NCI-H2196 treated with DMSO at 0.1 percent for 48 hours (cell line): ENCODE measurements at regions not wholly inside any gene's neighbourhood (a gene's known extent, or its start where the extent isn't known, plus 50 kb on each side); places are given as distances from the start of the nearest gene placed in this dataset.

ENCODE experiments used
- DNase-seq: peaks from one replicate; lab custom pipeline; 2025; ENCODE audit not compliant: unreplicated experiment; lab: John Stamatoyannopoulos, UW

DNA sequence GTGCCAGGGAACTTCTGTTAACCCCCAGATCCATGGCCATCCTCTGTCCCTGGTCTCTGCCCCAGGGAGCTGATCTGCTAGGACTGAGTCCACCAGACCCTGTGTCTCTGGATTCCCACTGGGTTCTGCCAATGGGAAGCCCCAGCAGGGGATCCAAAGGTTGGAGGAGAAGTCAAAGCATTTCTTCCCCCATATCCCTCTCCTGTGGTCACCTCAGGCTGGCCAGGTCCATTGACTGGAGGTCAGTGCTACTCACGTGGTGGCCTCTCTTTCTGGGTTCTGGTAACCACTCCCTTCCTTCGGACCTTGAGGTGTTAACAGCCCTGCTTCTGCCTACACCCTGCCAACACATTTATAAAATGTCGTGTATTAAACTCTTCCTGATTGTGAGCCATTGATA lies 69.7 kb upstream of the NECTIN1 start:
- no peak for DNase-seq

DNA sequence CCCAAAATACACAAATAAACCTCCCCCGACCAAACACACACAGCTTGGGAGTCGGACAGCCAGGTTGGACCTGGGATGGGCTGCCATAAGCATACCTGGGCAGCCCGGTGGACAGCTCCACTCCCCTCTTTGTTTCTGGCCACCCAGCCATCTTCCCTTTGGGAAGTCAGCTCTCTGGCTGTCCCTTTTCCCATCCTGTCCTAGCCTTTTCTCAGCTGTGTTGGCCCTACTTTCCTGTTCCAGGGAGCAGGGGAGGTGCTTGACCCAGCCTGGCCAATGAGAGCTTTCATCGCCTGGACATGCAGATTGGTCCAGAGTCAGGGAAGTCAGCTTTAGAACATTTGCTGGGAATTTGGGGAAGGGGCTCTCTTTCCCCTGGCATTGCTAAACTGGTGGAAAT lies 68.7 kb upstream of the NECTIN1 start:
- no peak for DNase-seq

DNA sequence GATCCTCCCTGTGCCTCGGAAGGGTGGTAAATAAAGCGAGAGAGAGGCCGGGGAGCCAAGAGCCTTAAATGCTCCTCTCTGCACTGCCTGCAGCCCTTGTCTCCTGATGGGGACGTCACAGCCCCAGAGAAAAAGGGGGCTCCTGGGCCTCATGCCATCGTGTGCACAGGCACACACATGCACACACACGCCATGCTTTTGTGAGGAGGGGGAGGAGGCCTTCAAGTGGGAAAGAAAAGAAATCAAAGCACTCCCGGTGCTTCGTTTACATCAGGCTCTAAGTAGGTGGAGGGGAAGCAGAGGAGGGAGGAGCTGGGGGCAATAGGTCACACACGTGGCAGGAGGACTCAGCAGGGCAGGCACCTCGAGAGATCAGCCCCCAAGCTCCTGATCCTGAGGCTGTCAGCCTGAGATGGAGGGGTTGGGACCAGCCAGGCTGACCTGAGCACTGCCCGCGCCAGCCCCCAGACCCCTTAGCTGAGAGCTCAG lies 68.2 kb upstream of the NECTIN1 start:
- DNase-seq: no peak

DNA sequence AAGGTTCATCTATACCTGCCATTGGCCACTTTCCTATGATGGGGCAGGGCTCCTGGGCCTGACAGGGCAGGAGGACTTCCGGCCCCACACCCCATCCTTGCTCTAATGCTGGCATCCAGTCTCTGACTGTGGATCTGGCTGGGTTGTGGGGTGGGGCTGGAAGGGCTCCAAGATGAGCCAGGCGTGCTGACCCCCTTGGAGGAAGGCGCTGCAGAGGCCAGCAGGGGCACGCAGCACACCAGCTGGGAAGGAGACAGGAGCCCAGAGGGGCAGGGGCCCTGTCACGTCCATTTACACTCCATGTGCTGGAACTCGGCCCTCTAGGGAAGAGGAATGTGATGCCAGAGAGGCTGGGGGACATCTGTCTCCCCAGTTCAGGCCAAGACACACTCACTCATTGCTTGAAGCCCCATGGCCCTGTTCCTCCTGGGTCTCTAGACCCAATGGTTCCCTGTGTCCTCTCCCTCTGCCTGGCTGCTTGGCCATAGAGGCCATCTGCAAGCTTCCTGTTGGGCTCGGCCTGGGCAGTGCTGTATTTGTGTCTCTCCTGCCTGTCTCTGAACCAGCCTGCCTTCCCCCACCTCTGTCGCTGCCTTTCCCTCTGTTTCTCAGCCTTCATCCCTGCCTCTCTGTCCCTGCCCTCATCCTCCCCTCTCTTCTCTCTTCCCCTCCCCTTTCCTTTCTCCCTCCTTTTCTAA lies 67.5 kb upstream of the NECTIN1 start:
- DNase-seq: no peak

DNA sequence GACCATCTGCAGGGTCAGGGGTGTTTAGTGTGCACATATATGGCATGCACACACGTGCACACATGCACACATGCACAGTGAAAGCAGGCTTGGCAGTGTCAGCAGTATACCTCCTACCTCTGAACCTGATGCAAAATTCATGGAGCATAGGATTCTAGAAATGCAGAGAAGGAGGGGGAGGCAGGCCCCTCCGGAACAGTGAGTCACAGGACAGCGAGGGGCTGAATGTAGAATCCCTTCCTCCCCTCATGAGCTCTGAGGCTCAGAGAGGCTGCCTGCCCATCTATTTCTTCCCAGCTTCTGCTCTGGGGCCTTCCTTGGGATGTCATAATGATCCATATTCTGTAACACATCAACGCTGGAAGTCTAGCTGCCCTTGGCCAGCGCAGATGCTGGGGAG lies 66.7 kb upstream of the NECTIN1 start:
- no peak for DNase-seq

DNA sequence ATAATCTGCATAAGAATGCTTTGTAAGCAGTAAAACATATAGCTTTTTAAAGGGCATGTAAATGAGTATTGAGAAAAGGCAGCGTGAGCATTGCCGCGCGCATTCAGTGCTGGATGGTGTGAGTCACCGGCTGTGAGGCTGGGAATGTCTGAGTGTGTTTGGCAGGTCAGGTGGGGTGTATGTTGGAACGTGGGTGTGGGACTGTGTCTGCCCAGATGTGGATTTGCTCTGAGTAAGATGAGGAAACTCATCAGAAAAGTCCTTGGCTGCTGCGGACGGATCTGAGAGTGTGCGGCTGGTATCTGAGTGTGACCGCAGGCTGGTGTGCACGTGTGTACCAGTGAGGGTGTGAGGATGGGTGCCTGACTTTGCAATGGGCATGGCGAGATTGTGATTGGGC lies 66.2 kb upstream of the NECTIN1 start:
- DNase-seq: no peak

DNA sequence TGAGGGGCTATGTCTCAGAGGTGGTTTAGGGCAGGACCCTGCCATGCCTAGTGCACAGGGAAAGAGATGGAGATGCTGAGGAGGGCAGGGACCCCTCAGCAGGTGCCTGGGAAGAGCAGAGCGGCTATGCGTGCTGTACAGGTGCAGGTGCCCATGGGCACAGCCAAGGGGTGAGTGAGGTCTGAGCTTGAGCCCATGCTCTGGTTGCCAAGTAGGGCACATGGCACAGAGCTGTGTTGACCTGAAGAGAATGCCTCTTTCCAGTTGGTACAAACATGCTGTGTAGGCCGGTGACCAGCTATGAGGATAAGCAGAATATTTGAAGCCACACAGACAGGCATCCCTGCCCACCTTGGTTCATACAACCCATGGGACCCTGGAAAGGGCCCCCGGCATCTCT lies 65.8 kb upstream of the NECTIN1 start:
- DNase-seq: no peak

DNA sequence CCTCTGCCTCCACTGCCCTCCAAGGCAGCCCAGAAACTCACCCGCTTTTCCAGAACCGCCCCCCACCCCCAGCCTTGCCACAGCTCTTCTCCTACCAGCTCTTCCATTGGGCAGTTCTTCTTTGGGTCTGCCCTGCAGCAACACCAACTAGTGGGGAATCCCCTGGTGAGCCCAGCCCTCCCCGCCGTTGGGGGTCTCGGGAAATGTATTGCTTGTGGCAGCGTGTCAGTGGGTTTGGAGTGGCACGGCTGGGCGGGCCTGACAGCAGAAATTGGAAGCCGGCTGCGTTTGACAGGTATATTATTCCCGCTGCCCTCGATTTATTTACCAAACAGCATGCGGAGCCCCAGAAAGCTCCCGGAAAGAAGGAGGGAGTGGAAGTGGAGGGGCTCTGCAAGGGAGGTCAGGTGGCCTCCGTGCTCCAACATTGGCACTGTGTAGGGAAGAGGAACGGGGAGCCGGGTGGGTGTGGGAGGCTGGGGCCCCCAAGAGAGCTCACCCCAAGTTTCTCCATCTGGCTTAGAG lies 65.2 kb upstream of the NECTIN1 start:
- DNase-seq: no peak

DNA sequence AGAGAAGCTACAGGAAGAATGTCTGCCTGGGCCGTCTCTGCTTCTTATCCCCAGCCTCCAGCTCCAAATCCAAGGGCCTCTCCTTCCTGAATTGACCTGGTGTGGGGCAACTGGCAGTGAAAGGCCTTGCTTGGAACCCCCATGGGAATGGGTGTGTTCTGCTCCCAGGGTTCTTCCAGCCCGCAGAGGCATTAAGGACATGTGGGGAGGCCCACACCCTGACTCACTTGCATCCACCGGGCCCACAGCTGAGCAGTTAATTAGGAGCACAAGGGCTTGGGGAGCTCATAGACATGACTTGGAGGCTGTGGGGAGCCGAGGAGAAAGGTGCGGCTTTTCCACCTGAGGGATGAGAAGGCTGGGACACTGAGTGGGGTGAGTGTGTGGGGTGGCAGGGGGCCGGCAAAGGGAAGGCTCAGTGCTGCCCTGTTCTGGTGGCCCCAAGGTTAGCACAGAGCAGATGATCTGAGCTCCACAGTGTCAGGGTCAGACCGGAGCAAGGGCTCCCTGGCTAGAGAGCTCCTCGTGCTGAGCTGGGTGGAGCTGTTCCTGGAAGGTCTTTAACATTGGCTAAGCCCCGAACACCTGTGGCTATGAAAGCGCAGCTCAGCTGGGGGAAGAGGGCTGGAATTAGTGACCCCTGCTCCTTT lies 64.5 kb upstream of the NECTIN1 start:
- no peak for DNase-seq

DNA sequence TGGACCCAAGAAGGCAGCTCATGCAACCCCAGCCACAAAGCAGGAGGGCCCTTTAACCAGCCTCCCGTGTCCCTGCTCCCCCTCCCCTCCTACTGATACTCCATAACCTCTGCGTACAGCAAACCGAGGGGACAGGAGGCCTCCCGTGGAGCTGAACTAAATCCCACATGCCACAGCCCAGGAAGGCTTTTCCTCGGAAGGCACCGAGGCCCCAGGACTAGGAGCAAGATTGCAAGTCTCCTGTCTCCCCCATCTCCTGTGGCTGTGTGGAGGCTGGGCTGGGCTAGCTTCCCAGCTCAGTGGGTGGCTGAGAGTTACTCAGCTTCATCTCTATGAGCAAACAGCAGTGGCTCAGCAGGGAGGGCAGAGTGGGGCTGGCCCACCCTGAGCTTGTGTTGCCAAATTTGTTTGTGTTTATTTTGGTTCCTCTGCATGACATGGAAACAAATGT lies 62.7 kb upstream of the NECTIN1 start:
- no peak for DNase-seq

DNA sequence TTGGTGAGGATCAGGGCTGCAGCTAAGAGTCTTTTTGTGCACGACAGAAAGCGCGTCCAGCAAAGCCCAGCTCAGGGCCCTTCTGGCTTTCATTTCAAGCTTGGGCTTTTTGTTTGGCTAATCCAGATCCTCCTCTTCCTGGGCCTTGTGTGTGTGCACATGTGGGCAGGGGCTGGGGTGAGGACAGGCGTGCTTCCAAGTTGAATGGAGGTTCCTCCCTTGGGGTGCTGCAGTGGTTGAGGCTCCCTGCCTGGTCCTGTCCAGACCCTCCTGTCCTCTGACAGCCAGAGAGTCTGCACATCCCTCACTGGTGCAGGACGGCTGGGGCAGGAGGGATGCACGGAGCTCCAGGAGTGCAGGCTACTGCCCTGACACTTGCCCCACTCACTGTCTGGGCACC lies 62.0 kb upstream of the NECTIN1 start:
- DNase-seq: no peak

DNA sequence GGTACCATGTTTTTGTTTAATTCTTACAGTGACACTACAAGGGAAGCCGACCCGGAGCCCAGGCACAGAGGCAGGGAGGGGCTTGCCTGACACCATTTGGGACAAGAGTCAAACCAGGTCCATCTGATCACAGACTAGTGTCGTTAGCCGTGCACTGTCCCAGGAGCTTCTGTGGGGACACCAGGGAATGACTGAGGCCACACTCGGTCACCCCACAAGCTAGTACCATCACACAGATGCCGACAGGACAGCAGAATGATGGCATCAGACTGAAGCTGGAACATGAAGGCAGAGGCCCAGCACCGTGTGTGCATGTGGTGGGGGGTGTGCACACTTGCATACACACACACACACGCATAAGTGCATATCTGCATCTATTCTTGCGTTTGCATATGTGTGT lies 61.5 kb upstream of the NECTIN1 start:
- no peak for DNase-seq

DNA sequence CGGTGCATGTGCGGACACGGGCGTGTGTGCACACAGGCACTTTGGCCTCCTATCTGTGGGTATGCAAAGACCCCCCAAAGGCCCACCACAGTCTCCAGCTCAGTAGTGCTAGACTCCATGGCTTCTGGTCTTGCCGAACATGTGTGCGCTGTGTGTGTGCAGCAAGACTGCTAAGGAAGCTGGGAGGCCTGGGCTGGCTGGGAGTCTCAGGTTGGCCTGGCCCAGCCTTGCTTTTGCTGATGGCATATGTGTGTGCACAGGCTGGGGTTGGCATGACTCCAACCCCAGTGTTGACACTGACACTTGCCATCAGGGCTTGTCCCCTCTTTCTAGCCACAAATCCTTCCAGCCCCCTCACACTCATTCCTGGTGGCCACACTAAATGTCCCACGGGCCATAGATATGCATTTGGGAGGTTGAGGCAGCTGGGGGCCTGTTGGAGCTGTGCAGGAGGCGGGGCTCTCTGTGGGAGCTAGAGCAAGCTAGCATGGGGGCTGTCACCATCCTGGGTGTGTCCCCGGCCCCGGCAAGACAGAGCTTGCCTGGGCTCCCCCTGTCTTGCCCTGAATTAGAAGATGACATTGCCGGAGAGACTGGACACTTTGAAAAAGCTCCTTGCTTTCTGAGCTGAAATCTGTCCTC lies 60.9 kb upstream of the NECTIN1 start:
- no peak for DNase-seq

DNA sequence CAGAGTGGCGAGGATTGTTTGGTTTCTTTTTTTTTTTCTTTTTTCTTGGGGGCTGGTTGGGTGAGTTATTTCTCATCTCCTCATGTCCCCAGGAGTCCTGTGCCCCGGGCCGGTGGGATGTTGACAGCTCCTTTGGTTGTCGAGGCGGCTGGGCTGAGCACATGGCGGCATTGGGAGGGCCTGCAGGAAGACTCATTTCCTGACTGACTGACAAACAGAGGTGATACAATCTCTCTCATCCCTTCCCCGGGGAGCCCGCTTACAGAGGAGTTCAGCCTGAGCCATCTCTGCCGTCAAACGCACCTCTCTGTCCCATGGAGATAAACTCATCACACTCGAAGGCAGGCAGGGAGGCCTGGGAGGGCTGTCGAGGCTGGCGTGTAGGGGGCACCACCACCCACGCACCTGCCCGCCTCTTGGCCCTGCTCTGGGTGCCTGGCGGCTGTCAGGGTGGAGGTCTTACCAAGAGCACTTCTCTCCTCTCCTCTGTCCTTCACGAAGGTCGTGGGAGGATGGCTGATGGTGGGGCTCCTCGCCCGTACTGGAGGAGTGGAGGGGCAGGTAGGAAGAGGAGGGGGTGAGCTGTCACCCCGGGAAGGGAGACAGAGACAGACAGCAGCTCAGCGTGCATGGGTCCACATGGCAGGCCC lies 60.0 kb upstream of the NECTIN1 start:
- DNase-seq: no peak

DNA sequence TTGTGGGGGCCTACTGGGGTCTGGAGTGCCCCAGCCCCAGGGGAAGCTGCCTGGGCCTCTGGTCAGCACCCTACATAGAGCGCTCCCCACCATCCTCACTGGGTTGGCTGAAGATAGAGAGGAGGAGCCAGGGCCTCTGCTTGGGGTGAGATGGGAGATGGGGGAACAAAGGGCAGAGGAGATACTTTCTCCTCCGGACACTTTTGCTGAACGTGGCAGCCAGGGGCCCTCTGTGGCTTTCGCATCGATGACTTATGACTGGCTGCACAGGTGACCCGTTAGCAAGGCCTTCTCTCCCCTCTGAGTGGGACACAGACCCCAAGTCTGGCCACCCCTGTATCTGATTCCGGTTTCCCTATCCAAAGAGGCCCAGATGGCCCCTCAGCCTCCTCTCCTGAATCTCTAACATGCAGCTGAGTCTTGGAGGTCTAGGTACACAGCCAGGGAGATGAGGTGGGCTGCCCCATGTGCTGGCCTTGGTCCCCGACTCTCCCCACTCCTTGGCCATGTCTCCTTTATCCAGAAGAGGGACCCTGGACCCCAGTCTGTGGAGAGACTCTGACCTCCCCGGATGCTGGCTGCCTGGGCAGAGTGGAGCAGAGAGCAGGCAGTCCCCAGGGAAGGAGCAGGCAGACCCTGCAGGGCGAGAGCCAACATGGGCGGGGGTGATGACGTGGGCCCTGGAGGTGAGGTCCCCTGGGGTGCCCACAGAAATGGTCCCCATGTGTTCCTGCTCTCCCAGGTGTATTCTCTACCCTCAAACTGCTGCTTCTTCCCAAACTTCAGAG lies 59.3 kb upstream of the NECTIN1 start:
- no peak for DNase-seq

DNA sequence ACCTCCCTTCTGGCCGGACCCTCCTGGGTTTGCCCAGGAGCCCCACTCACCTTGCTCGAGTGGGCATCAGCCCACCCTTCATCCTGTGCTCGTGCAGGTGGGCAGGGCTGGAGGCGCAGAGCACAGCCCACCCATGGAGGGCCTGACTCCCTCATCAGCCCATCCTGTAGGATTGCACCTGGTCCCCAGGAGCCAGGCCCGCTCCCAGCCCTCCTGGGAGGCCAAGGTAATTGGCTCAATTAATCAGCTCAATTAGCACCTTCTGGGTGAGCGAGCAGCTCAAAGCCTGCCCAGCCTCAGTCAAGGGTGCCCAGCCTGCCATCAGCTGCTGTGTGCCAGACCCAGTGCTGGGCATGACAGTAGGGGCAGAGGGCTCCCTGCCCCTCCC lies 58.1 kb upstream of the NECTIN1 start:
- no peak for DNase-seq

DNA sequence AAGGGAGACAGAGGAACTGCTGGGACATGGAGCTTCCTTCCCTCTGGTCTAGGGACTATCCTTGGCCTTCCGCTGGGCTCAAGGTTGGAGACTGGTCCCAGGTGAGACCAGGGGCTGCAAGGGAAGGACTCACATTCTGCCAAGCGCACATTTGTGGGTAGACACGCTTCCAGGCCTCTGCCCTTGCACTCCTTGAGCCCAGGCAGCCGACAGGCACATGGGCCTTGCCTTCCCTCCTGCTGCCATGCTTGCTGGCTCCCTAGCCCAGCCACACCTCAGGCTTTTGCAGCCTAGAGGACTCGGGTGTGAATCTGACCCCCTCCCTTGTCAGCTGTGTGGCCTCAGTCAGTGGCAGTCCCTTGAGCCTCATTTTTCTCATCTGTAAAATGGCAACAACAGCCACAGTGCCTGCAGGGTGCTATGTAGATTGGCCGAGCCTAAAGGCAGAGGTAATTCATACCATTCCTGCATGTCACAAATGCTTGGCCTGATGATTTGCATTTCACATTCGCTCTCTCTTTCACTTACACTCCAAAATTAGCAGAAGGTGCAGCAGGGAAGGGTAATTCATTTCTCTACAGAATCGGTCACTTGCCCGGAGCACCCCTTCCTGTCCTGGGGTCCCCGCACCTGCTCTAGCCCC lies 57.6 kb upstream of the NECTIN1 start:
- no peak for DNase-seq

DNA sequence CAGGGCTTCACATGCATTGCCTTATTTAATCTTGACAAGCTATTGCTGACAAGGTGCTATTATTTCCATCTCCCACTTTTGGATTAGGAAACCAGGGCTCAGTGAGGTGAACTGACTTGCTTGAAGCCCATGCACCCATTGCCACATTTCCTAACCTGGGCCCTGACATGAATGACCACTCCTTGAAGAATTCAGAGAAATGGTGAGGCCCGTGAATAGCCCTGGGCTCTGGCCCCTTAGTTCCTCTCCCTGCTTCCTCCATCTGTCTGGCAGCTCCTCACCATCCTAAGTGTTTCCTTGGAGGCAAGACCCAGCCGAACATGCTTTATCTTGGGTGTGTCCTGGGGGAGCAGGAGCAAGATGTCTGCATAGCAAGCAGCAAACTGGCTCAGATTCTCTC lies 56.1 kb upstream of the NECTIN1 start:
- no peak for DNase-seq

DNA sequence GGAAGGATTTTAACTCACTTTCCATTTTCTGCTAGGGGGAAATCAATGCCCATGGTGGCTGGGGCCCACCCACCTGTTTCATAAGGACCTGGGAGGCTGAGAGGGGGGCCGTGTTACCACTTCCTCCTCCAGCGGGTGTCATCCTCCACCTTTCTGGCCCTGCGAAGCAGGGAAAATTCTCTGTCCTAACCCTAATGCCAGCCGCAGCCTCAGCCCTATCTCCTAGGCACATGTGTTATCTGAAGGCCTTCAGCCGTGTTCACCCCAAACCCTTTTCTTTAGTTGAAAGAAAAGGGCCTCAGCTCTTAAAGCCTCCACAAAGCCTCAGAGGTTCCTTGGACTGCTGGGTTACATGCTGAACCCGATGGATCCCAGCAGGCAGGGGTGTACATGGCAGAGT lies 55.4 kb upstream of the NECTIN1 start:
- DNase-seq: no peak
